ENCODE measurements at regions not wholly inside any gene's neighbourhood (a gene's known extent, or its start where the extent isn't known, plus 50 kb on each side); places are given as distances from the start of the nearest gene placed in this dataset.

DNA sequence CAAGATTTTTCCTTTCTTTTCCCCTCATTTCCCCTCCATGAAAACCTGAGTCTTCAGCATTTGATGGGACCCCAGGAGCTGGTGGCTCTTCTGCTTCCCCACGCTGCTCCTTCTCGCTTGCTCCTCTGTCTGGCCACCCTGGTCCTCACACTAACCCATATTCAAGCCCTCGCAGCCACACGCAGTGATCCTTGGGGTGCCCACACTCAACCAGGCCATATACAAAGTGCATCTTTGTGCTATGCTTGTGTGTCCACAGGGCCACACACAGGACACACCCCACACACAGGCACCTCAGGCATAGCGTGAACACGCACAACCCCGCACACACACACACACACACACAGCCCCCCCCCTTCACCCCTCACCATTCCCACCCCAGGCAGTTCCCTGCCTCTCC lies 132.1 kb downstream of the URI1 start:
- Histone ChIP-seq H3K9ac (ENCODE audit: low read depth in 1 of 3, low read length in 3 of 3) (no peak overlapping the region), H3K36me3 (ENCODE audit: control insufficient read depth in 3 of 3, insufficient read depth in 3 of 3, low read length in 3 of 3) (no peaks in the 10 kb centered on the region), H3K27me3 (ENCODE audit: control insufficient read depth in 3 of 3, insufficient read depth in 3 of 3, low read length in 3 of 3) (peaks cover 21 to 32% (median 24%) of the 10 kb centered on the region in 3 donors), H3K4me3 (ENCODE audit: low read length in 3 of 3) (no peak overlapping the region), H3K4me1 (ENCODE audit: control insufficient read depth in 3 of 3, insufficient read depth in 3 of 3, low read length in 3 of 3) (peaks cover 0 to 2% (median 0%) of the 10 kb centered on the region in 3 donors), H3K27ac (ENCODE audit: low read depth, low read length) (no peak overlapping the region), H3K9me3 (ENCODE audit: control insufficient read depth in 3 of 3, low read length in 3 of 3) (no peaks in the 10 kb centered on the region)

DNA sequence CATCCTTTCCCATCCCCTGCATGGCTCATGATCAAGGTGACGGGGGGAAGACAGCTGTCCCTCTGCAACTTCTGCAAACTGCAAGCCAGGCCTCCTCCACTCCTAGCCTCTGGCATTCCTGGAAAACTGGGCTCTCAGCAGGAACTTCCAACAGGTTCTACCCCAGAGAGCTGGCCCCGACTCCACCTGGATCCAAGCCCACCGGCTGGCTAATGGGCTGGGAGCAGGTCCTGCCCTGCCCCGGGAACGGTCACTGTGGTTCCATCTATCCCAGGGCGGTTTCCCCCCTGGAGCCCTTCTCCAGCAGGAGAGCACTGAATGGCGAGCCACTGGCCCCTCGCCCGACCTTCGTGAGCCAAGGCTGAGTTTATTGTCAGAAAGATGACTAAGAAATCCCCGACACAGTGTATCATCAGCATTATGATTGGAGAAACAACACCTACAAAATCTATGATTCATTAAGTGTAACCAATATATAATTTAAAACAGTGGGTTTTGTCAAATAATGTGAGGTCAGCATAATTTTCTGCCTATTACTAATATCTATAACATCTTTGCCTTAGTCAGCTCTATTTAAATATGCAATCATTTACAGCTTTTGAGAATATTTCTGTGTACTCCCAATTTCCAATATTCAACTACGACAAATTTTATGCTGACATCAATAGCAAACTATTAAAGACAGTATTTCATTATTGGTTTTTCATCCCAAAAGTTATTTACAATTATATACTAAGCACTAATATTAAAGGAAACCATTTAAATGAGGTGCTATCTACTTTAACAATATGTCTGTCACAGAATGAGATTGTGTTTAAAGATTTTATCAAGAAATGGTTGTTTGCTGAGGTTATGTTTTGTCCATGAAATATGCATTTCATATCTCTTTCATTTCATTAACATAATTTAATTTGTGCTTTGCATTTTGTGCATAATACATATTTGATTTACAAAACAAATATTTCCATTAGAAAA lies 133.0 kb downstream of the URI1 start:
- peaks cover 21 to 32% (median 23%) of the 10 kb centered on the region in 3 donors for H3K27me3 ChIP-seq (ENCODE audit: control insufficient read depth in 3 of 3, insufficient read depth in 3 of 3, low read length in 3 of 3)
- no peak overlapping the region for H3K4me3 ChIP-seq (ENCODE audit: low read length in 3 of 3)
- H3K4me1 ChIP-seq (ENCODE audit: control insufficient read depth in 3 of 3, insufficient read depth in 3 of 3, low read length in 3 of 3) = peaks cover 0 to 2% (median 0%) of the 10 kb centered on the region in 3 donors
- no peaks in the 10 kb centered on the region for H3K36me3 ChIP-seq (ENCODE audit: control insufficient read depth in 3 of 3, insufficient read depth in 3 of 3, low read length in 3 of 3)
- H3K9me3 ChIP-seq (ENCODE audit: control insufficient read depth in 3 of 3, low read length in 3 of 3) = no peaks in the 10 kb centered on the region
- no peak overlapping the region for H3K9ac ChIP-seq (ENCODE audit: low read depth in 1 of 3, low read length in 3 of 3)
- H3K27ac ChIP-seq (ENCODE audit: low read depth, low read length) = no peak overlapping the region

DNA sequence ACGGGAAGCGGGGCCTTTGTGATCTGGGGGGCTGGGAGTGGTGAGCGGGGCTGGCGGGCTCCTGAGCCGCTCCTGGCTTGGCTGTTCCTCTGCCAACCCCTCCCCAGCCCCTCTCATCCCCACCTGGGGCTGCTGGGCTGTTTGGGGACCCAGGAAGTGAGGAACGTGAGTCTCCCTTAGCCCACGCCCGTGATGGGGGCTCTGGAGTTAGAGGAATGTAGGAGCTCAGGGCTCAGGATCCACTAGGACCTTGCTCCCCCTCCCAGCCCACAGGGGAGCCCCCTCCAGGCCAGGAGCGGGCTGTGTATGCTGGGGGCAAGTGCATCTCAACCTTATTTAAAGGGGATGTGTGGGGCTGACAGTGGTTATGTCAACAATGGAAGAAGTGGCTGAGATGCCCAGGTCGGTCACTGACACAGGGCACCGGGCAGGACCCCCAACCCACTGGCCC lies 134.1 kb downstream of the URI1 start:
- peaks cover 0 to 2% (median 0%) of the 10 kb centered on the region in 3 donors for H3K4me1 ChIP-seq (ENCODE audit: control insufficient read depth in 3 of 3, insufficient read depth in 3 of 3, low read length in 3 of 3)
- H3K4me3 ChIP-seq (ENCODE audit: low read length in 3 of 3) = no peak overlapping the region
- H3K36me3 ChIP-seq (ENCODE audit: control insufficient read depth in 3 of 3, insufficient read depth in 3 of 3, low read length in 3 of 3) = no peaks in the 10 kb centered on the region
- no peak overlapping the region for H3K27ac ChIP-seq (ENCODE audit: low read depth, low read length)
- H3K9me3 ChIP-seq (ENCODE audit: control insufficient read depth in 3 of 3, low read length in 3 of 3) = no peaks in the 10 kb centered on the region
- no peak overlapping the region for H3K9ac ChIP-seq (ENCODE audit: low read depth in 1 of 3, low read length in 3 of 3)
- H3K27me3 ChIP-seq (ENCODE audit: control insufficient read depth in 3 of 3, insufficient read depth in 3 of 3, low read length in 3 of 3) = peaks cover 21 to 32% (median 23%) of the 10 kb centered on the region in 3 donors

DNA sequence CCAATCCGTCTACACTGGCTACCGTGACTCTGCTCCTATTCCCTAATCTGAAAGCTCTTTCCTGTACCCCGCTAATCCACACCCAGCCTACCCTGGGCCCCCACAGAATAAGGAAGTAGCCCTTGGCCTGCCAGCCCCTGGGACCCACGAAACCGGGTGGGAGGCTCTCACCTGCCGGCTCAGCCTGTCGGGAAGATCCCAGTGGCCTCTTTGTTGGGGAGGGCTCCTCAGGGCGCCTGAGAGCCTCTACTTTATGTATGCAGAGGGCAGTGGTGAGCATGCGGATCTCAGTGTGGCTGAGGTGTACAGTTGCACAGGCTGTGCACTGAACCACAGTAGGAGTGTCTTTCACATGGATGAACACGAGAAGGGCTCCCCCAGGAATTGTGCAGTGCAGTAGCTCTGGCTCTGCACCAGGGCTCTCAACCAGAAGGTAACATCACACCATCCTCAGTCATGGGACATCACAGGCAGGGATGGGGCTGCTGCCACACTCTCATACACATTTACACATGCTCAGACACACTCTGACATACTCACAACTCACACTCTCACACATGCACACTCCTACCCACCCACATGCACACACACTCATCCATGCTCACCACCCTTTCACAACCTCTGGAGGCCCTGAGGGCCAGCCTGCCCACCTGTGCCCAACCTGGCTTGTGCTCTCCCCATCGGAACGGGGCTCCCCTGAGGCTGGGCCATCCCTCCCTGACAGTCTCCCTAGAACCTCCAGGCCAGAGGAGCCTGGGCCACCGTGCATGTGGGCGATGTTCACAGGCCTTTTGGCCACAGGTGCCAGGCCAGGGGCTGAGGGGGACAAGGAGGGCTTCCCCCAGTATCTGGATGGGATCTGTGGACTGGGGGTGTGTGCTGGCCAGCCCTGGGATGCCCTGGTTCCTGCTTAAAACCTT lies 135.0 kb downstream of the URI1 start:
- Histone ChIP-seq H3K36me3 (ENCODE audit: control insufficient read depth in 3 of 3, insufficient read depth in 3 of 3, low read length in 3 of 3) (no peaks in the 10 kb centered on the region), H3K4me3 (ENCODE audit: low read length in 3 of 3) (no peak overlapping the region), H3K9me3 (ENCODE audit: control insufficient read depth in 3 of 3, low read length in 3 of 3) (no peaks in the 10 kb centered on the region), H3K27ac (ENCODE audit: low read depth, low read length) (no peak overlapping the region), H3K9ac (ENCODE audit: low read depth in 1 of 3, low read length in 3 of 3) (no peak overlapping the region), H3K4me1 (ENCODE audit: control insufficient read depth in 3 of 3, insufficient read depth in 3 of 3, low read length in 3 of 3) (no peaks in the 10 kb centered on the region), H3K27me3 (ENCODE audit: control insufficient read depth in 3 of 3, insufficient read depth in 3 of 3, low read length in 3 of 3) (peaks cover 21 to 25% (median 23%) of the 10 kb centered on the region in 3 donors)

DNA sequence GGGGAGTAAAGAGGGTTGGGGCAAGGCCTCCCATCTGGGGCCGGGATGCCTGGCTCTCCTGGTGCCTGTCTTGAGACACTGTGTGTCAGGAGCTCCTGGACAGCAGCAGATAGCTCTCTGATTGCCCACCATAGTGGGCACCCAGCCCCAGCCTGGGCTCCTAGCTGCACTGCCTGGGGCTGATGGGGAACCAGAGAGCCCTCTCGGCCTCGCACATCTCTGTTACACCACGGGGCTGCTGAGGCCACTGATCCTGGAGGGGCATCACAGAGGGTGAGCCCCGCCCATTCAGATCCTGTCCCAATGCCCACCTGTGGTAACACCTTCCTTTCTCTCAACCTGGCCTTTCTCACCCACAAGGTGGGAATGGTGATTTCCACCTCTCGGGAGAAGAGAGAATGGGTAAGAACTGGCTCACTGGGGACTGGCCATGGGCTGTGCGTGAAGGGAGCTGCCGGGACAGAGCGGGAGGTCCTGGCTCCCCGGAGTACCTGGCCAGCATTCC lies 135.9 kb downstream of the URI1 start:
- Histone ChIP-seq H3K9me3 (ENCODE audit: control insufficient read depth in 3 of 3, low read length in 3 of 3) (no peaks in the 10 kb centered on the region), H3K4me1 (ENCODE audit: control insufficient read depth in 3 of 3, insufficient read depth in 3 of 3, low read length in 3 of 3) (no peaks in the 10 kb centered on the region), H3K36me3 (ENCODE audit: control insufficient read depth in 3 of 3, insufficient read depth in 3 of 3, low read length in 3 of 3) (no peaks in the 10 kb centered on the region), H3K27ac (ENCODE audit: low read depth, low read length) (no peak overlapping the region), H3K27me3 (ENCODE audit: control insufficient read depth in 3 of 3, insufficient read depth in 3 of 3, low read length in 3 of 3) (peaks cover 19 to 28% (median 28%) of the 10 kb centered on the region in 3 donors), H3K4me3 (ENCODE audit: low read length in 3 of 3) (no peak overlapping the region), H3K9ac (ENCODE audit: low read depth in 1 of 3, low read length in 3 of 3) (no peak overlapping the region)

DNA sequence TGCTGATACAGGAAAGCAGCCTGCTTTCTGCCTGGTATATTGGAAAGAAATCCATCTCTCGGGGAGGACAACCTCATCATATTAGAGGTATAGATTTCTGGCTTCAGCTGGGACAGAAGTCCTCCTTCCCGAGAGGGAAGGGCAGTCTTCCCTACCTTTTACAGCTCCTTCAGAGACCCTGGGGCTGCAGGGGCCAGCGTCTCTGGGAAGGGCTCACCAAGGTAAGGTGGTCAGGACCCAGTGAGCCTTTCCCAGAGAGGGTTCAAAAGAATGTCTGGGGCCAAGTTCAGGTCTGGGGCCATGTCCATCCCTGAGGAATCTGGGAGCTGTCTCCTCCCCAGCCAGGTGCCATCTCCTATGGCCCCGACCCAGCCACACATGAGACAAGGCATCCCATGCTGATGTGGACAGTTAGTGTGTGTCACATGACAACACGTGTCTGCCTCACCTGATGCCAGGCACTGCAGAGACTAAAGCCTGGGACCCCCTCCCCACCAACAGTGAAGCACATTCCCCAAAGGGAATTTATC lies 136.4 kb downstream of the URI1 start:
- H3K4me1 ChIP-seq (ENCODE audit: control insufficient read depth in 3 of 3, insufficient read depth in 3 of 3, low read length in 3 of 3) = no peaks in the 10 kb centered on the region
- H3K4me3 ChIP-seq (ENCODE audit: low read length in 3 of 3) = no peak overlapping the region
- H3K9me3 ChIP-seq (ENCODE audit: control insufficient read depth in 3 of 3, low read length in 3 of 3) = no peaks in the 10 kb centered on the region
- no peaks in the 10 kb centered on the region for H3K36me3 ChIP-seq (ENCODE audit: control insufficient read depth in 3 of 3, insufficient read depth in 3 of 3, low read length in 3 of 3)
- no peak overlapping the region for H3K9ac ChIP-seq (ENCODE audit: low read depth in 1 of 3, low read length in 3 of 3)
- H3K27ac ChIP-seq (ENCODE audit: low read depth, low read length) = no peak overlapping the region
- H3K27me3 ChIP-seq (ENCODE audit: control insufficient read depth in 3 of 3, insufficient read depth in 3 of 3, low read length in 3 of 3) = peaks cover 14 to 27% (median 26%) of the 10 kb centered on the region in 3 donors

DNA sequence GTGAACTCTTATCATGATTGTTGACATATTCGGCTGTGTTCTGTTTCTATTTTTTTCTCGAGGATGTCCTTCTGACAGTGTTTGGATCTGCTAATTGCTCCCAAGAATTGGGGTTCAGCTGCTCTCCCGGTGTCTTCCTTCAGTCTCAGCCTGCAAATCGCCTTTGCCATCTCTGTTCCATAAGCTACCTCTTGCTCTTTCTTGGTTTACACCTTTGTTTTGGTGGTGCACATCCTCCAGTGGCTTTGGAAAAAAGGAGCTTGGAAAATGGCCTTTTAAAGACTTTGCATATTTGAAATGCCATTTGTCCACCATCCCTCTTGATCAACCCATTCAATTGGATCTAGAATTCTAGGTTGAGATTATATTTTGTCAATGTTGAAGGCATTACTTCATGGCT lies 137.2 kb downstream of the URI1 start:
- Histone ChIP-seq H3K4me3 (ENCODE audit: low read length in 3 of 3) (no peak overlapping the region), H3K27ac (ENCODE audit: low read depth, low read length) (no peak overlapping the region), H3K4me1 (ENCODE audit: control insufficient read depth in 3 of 3, insufficient read depth in 3 of 3, low read length in 3 of 3) (peaks cover 0 to 1% (median 0%) of the 10 kb centered on the region in 3 donors), H3K27me3 (ENCODE audit: control insufficient read depth in 3 of 3, insufficient read depth in 3 of 3, low read length in 3 of 3) (peaks cover 7 to 22% (median 19%) of the 10 kb centered on the region in 3 donors), H3K36me3 (ENCODE audit: control insufficient read depth in 3 of 3, insufficient read depth in 3 of 3, low read length in 3 of 3) (no peaks in the 10 kb centered on the region), H3K9me3 (ENCODE audit: control insufficient read depth in 3 of 3, low read length in 3 of 3) (no peaks in the 10 kb centered on the region), H3K9ac (ENCODE audit: low read depth in 1 of 3, low read length in 3 of 3) (no peak overlapping the region)

DNA sequence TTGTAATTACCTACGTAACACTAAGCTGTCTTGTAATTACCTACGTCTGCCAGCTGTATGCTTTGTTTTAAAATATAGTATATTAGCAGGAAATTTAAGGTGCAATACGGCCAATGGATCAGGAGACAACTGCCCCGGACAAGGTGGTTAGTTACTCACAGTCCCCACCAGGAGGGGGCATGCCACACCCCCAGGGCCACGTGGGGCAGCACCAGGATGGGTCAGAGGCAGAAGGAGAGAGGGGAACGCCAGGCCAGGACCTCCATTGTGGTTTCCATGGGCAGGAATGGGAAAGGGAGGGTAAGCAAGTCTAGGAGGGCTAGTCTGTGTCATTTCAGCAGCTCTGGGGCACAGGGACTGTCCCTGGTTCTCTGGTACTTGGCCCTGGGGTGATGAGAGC lies 140.1 kb downstream of the URI1 start:
- Histone ChIP-seq H3K9me3 (ENCODE audit: control insufficient read depth in 3 of 3, low read length in 3 of 3) (no peaks in the 10 kb centered on the region), H3K4me1 (ENCODE audit: control insufficient read depth in 3 of 3, insufficient read depth in 3 of 3, low read length in 3 of 3) (peaks cover 0 to 3% (median 0%) of the 10 kb centered on the region in 3 donors), H3K9ac (ENCODE audit: low read depth in 1 of 3, low read length in 3 of 3) (no peak overlapping the region), H3K4me3 (ENCODE audit: low read length in 3 of 3) (no peak overlapping the region), H3K27ac (ENCODE audit: low read depth, low read length) (no peak overlapping the region), H3K36me3 (ENCODE audit: control insufficient read depth in 3 of 3, insufficient read depth in 3 of 3, low read length in 3 of 3) (no peaks in the 10 kb centered on the region), H3K27me3 (ENCODE audit: control insufficient read depth in 3 of 3, insufficient read depth in 3 of 3, low read length in 3 of 3) (peaks cover 0 to 16% (median 15%) of the 10 kb centered on the region in 3 donors)

DNA sequence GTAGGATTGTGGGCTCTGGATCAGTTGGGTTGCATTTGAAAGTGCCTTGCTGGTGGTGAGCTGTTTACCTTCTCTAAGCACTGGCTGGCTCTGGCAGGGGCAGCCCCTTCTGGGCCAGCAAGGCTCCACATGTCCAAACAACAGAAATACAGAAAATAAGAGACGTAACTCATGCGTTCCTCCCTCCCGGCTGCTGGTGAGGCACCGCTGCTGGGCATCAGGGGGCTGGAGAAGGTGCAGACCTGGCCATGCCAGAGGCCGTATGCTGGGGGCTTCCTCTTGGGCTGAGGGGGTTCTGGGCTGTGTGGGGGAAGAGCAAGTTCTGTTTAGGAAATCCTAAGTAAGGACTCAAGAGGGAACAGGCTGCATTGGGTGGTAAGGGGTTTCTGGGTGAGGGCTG lies 140.6 kb downstream of the URI1 start:
- Histone ChIP-seq H3K4me3 (ENCODE audit: low read length in 3 of 3) (no peak overlapping the region), H3K27ac (ENCODE audit: low read depth, low read length) (no peak overlapping the region), H3K9ac (ENCODE audit: low read depth in 1 of 3, low read length in 3 of 3) (no peak overlapping the region), H3K9me3 (ENCODE audit: control insufficient read depth in 3 of 3, low read length in 3 of 3) (no peaks in the 10 kb centered on the region), H3K4me1 (ENCODE audit: control insufficient read depth in 3 of 3, insufficient read depth in 3 of 3, low read length in 3 of 3) (peaks cover 0 to 3% (median 0%) of the 10 kb centered on the region in 3 donors), H3K36me3 (ENCODE audit: control insufficient read depth in 3 of 3, insufficient read depth in 3 of 3, low read length in 3 of 3) (no peaks in the 10 kb centered on the region), H3K27me3 (ENCODE audit: control insufficient read depth in 3 of 3, insufficient read depth in 3 of 3, low read length in 3 of 3) (peaks cover 0 to 15% (median 13%) of the 10 kb centered on the region in 3 donors)

Data from skeletal muscle tissue (tissue), 3 donors.